Activated naive CD4-positive, alpha-beta T cell treated with anti-CD3 and anti-CD28 coated beads, Interleukin-2, amount 50 U/mL, for 24 hours (primary cell): ENCODE measurements at regions not wholly inside any gene's neighbourhood (a gene's known extent, or its start where the extent isn't known, plus 50 kb on each side); places are given as distances from the start of the nearest gene placed in this dataset.
"Not testable (repeated sequence)": the region's sequence is repeated elsewhere in the genome, so short reads cannot be mapped to it uniquely, and the experiment has no call there.

Source experiments
- H3K27ac Mint-ChIP-seq: one replicate; pipeline ENCODE4 v1.8.0; 2021; ENCODE audit warnings: mild to moderate bottlenecking, mixed read lengths
- H3K27me3 Mint-ChIP-seq: one replicate; pipeline ENCODE4 v1.8.0; 2021; ENCODE audit warnings: mixed read lengths
- H3K36me3 Mint-ChIP-seq: one replicate; pipeline ENCODE4 v1.8.0; 2021; ENCODE audit warnings: mixed read lengths
- H3K4me1 Mint-ChIP-seq: one replicate; pipeline ENCODE4 v1.8.0; 2021; ENCODE audit warnings: mixed read lengths
- H3K4me3 Mint-ChIP-seq: one replicate; pipeline ENCODE4 v1.8.0; 2021; ENCODE audit warnings: mild to moderate bottlenecking, mixed read lengths
- H3K9me3 Mint-ChIP-seq: one replicate; pipeline ENCODE4 v1.8.0; 2021; ENCODE audit warnings: mixed read lengths

DNA sequence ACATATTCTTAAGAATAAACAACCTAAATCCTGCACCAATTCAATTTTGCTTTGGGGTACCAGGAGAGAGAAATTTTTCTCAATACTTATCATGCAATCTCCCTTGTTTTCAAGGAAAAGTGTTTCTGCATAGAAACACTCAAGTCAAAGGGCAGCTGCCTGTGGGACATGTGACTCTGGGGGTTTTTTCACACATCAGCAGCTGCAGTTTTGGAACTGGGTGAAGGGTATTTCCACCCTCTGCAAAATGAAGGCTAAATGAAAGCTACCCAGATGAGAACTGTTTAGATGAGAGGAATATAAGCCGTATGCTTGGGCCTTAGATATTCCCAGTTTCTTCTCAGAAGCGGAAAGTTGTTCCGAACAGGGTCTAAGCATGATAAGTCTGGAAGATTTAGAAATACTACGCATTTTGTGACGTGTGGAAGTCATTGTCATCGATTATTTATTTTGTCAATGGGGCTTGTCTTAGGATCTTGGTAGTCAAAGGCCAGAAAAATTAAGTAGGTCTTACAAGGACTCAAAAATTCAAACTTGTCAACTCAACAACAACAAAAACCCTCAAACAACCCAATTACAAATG, 64.3 kb upstream of the BOD1 start:
- Mint-ChIP-seq H3K36me3 (no peaks in the 10 kb centered on the region), H3K27ac (no peak overlapping the region), H3K27me3 (no peaks in the 10 kb centered on the region), H3K4me3 (no peak overlapping the region), H3K9me3 (no peaks in the 10 kb centered on the region), H3K4me1 (no peaks in the 10 kb centered on the region)

DNA sequence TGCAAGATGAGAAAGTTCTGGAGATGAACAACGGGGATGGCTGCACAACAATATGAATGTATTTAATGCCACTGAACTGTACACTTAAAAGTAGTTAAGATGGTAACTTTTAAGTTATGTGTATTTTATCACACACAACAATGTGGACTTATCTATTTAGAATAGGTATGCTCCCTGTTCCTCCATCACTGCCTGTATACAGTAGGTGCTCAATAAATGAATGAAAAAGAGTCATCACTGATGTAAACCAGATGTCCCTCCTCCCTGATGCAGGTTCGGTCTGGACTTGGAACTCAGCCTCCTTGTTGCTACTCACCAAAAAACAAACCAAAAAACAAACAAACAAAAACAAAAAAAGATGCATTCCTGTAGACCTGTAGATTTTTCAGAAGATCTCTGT, 65.9 kb upstream of the BOD1 start:
- Mint-ChIP-seq H3K36me3 (no peaks in the 10 kb centered on the region), H3K4me3 (no peak overlapping the region), H3K9me3 (no peaks in the 10 kb centered on the region), H3K27ac (no peak overlapping the region), H3K4me1 (no peaks in the 10 kb centered on the region), H3K27me3 (no peaks in the 10 kb centered on the region)

DNA sequence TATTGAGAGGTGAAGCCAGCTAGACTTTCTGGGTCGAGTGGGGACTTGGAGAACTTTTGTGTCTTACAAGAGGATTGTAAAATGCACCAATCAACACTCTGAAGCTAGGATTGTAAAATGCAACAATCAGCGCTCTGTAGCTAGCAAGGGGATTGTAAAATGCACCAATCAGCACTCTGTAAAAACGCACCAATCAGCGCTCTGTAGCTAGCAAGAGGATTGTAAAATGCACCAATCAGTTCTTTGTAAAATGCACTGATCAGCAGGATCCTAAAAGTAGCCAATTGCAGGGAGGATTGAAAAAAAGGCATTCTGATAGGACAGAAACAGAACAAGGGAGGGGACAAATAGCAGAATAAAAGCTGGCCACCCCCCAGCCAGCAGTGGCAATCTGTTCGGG, 68.1 kb upstream of the BOD1 start:
- not testable (repeated sequence) for H3K9me3 Mint-ChIP-seq, H3K36me3 Mint-ChIP-seq, H3K4me1 Mint-ChIP-seq

DNA sequence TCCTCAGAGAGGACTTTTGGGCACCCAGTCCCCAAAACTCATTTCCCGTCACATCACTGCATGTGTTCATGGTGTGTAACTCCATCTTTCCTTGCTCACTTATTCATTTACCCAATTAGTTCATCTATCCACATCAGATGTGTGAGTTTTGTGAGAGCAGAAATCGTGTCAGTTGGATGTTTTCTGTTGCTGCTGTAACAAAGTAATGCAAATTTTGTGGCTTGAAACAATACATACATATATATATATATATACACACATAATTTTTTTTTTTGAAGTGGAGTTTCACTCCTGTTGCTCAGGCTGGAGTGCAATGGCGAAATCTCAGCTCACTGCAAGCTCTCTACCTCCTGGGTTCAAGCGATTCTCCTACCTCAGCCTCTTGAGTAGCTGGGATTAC, 70.5 kb upstream of the BOD1 start:
- Mint-ChIP-seq H3K27me3 (peaks cover 2% of the 10 kb centered on the region), H3K4me1 (no peaks in the 10 kb centered on the region), H3K4me3 (no peak overlapping the region), H3K27ac (no peak overlapping the region), H3K36me3 (no peaks in the 10 kb centered on the region), H3K9me3 (no peaks in the 10 kb centered on the region)

More for the DNA sequence above, 68.1 kb upstream of the BOD1 start:
- H3K27me3 Mint-ChIP-seq, H3K4me3 Mint-ChIP-seq, H3K27ac Mint-ChIP-seq: not testable (repeated sequence)

DNA sequence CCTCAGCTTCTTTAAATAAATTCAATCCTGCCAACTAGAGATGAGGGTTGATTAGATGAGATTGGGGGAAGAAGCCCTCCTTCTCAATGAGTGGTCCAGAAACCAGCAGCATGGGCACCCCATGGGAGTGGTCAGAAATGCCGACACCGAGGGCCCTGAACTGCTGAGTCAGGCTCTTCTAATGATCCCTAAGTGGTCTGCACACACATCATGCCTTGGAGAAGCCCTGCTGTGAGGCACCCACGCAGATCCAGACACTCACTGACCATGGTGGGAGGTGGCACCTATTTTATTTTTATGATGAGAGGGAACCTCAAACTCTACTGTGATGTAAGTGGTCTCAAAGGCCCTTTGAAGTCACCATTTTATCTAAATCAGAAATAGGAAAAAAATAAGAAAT, 72.3 kb upstream of the BOD1 start:
- Mint-ChIP-seq H3K4me3 (no peak overlapping the region), H3K27me3 (peaks cover 2% of the 10 kb centered on the region), H3K27ac (no peak overlapping the region)

DNA sequence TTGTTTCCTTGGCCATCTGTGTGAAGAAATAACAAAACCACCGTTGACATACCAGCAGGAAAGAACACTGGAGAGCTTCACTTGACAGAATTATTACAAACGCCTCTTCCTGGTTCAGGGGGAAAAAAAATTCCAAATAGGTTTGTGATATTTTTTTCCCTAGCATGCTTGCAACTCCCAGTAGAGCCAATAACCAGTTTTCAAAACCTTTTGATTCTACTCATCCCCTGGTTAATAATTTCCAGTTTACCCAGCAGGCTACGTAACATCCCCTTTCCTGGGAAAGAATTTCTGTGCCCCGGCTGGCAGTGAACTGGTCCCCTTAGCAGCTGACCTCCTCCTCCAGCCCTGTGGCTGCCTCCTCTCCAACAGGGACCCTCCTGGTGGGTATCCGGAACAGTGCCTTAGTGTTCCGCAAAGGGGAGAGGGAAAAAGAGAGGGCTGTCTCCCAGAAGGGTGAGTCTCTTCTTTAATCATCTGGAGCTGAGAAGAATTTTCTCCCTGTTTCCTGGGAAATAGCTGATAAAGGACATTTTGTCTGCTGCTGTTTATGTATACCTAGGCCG, 72.8 kb upstream of the BOD1 start:
- Mint-ChIP-seq H3K4me3 (no peak overlapping the region), H3K27me3 (peaks cover 2% of the 10 kb centered on the region), H3K27ac (no peak overlapping the region), H3K4me1 (no peaks in the 10 kb centered on the region), H3K9me3 (no peaks in the 10 kb centered on the region), H3K36me3 (no peaks in the 10 kb centered on the region)

More for the DNA sequence above, 72.3 kb upstream of the BOD1 start:
- no peaks in the 10 kb centered on the region for H3K36me3 Mint-ChIP-seq
- H3K9me3 Mint-ChIP-seq: no peaks in the 10 kb centered on the region
- no peaks in the 10 kb centered on the region for H3K4me1 Mint-ChIP-seq

DNA sequence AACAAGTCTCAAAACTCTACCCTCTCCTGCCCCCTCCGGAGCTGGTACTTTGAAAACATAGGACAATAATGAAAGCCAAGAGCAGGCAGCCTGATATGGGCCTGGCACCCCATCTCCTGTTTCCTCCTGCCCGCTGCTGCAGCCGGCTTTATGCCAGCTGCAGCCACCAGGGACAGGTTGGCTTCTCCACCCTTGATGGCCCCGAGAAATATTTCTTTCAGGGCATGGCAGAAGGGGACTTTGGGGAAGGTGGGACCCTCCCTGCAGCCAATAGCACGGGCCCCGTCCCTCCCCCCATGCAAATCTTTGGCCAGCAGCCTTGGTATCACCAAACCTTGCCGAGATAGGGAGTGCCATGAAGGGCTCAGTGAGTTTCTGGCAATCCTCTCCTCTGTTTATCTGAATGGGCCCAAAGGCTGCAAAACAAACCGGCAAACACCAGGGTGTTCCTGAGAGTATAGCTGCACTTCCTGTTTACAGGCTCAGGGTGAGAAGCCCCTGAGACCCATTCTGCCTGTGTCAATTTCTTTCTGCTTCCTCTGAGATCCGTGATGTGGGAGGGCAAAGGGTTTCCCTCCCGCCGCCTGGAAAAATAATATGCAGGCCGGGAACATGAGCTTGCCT, 73.4 kb upstream of the BOD1 start:
- Mint-ChIP-seq H3K4me1 (no peaks in the 10 kb centered on the region), H3K9me3 (no peaks in the 10 kb centered on the region), H3K27ac (no peak overlapping the region), H3K4me3 (no peak overlapping the region), H3K27me3 (peaks cover 2% of the 10 kb centered on the region), H3K36me3 (no peaks in the 10 kb centered on the region)

DNA sequence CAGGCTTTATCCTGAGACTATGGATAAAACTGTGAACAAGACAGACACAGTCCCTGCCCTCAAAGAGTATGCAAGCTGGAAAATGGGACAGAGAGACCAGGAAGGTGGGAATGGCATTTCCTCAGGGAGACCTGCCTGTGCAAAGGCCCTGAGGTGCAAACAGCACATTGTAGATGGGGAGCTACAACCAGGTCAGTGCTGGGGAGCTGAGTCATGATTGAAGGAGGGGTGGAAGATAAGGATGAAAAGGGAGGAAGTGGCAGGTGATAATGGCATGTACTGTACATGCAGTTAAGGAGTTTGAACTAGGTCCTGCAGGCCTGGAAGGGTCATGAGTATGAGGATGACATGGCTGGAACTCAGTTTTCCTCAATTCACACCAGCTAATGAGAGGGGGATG, 75.5 kb upstream of the BOD1 start:
- Mint-ChIP-seq H3K27me3 (peaks cover 2% of the 10 kb centered on the region), H3K36me3 (no peaks in the 10 kb centered on the region), H3K9me3 (no peaks in the 10 kb centered on the region), H3K4me1 (no peaks in the 10 kb centered on the region), H3K27ac (no peak overlapping the region), H3K4me3 (no peak overlapping the region)

DNA sequence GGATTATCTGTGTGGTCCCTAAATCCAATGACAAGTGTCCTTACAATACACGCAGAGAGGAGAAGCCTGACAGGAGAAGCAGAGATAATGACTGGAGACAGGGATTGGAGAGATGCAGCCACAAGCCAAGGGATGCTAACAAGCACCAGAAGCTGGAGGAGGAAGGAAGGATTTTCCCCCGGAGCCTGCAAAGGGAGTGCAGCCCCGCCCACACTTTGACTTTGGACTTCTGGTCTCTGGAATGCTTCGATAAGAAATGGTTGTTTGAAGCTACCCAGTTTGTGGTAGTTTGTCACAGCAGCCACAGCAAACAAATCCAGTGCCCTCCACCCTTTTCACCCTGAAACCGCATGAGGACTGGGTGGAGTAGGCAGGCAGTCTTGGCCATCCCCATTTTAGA, 77.2 kb upstream of the BOD1 start:
- no peaks in the 10 kb centered on the region for H3K9me3 Mint-ChIP-seq
- no peak overlapping the region for H3K4me3 Mint-ChIP-seq
- H3K27ac Mint-ChIP-seq: no peak overlapping the region
- peaks cover 4% of the 10 kb centered on the region for H3K4me1 Mint-ChIP-seq
- H3K36me3 Mint-ChIP-seq: no peaks in the 10 kb centered on the region
- H3K27me3 Mint-ChIP-seq: no peaks in the 10 kb centered on the region

DNA sequence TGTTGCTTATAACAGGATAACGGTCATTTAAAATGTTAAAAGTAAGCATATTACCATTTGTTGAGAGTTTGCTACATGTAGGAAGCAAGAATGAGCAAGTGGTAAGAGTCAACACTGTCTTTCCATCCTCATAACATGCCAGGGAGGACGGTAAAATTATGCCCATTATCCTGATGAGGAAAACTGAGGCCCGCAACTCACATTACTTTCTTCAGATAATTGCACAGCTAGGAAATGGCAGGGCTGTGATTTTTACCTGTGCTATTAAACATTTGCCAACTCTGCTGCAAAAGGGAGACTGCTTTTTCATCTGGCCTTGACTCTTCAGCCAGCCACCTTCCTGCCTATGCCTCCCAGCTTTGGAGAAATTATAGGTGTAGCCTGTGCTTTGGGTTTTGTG, 79.8 kb upstream of the BOD1 start:
- Mint-ChIP-seq H3K27ac (no peak overlapping the region), H3K36me3 (no peaks in the 10 kb centered on the region), H3K9me3 (no peaks in the 10 kb centered on the region), H3K4me1 (peaks cover 4% of the 10 kb centered on the region), H3K4me3 (no peak overlapping the region), H3K27me3 (no peaks in the 10 kb centered on the region)

DNA sequence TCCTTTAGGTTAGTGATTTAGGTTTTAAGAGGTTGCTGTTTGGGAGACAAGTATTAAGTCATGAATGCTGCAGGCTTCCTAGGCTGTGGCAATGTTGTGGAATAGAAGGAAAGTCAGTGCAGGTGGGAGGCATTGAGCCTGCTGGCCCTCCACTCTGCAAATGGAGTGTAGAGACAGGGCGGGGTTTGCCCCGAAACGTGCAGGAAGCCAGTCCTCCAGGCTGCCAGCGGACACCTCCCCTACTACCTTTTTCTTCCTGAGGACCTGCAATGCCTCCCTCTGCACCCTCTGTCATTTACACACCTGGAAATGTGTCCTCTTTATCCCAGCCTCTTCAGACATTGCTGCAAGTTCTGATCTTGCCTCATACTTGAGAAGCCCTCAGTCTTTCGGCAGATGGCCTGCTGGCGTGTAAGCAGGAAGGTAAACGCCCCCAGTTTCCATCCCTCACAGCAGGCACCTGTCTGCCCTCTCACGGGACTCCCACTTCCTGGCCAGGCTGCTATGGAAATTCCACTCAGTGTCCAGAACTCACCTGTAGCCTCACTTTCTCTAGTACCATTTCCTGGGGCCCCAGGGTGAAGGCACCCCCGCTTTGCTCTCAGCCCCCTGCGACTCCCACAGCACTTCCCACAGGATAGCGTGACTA, 81.6 kb upstream of the BOD1 start:
- Mint-ChIP-seq H3K4me1 (peaks cover 4% of the 10 kb centered on the region), H3K9me3 (no peaks in the 10 kb centered on the region), H3K27me3 (no peaks in the 10 kb centered on the region), H3K36me3 (no peaks in the 10 kb centered on the region), H3K27ac (no peak overlapping the region), H3K4me3 (no peak overlapping the region)

DNA sequence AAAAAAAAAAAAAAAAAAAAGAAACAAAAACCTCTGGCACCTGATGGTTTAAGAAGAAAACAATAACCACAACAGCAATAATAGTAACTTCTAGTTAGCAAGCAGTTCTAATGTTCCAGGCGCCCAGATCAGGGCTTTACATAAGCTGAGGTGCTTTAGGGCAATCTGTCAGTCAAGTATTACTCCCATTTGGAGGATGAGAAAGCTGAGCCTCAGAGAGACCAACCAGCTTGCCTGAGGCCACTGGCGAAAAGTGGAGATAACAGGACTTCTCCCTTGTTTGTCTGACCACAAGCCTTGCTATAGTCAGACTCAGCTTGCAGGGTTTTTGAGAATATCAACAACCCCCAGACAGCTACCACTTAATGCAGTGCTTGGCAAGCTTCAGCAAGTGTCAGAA, 83.5 kb upstream of the BOD1 start:
- H3K27me3 Mint-ChIP-seq: no peaks in the 10 kb centered on the region
- peaks cover 4% of the 10 kb centered on the region for H3K4me1 Mint-ChIP-seq
- H3K9me3 Mint-ChIP-seq: no peaks in the 10 kb centered on the region
- H3K4me3 Mint-ChIP-seq: no peak overlapping the region
- no peak overlapping the region for H3K27ac Mint-ChIP-seq
- no peaks in the 10 kb centered on the region for H3K36me3 Mint-ChIP-seq

DNA sequence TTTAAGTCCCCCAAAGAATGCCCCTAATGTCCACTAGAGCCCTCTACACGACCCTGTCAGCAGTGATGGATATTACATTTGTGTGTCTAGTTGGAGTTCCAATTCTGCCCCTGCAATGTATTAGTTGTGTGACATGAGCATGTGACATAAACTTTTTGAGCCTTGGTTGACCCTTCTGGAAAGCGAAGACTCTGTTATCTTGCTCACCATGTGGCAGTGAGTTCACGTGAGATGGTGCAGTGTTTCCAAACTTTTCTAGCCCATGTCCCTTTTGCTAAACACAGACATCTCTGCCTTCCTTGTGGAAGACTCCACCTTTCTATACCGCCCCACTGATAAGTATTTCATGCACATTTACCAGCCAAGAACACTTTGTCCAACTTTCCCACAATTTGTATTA, 87.0 kb upstream of the BOD1 start:
- Mint-ChIP-seq H3K36me3 (no peaks in the 10 kb centered on the region), H3K4me3 (no peak overlapping the region), H3K27ac (no peak overlapping the region), H3K9me3 (no peaks in the 10 kb centered on the region), H3K4me1 (peaks cover 2% of the 10 kb centered on the region), H3K27me3 (no peaks in the 10 kb centered on the region)

DNA sequence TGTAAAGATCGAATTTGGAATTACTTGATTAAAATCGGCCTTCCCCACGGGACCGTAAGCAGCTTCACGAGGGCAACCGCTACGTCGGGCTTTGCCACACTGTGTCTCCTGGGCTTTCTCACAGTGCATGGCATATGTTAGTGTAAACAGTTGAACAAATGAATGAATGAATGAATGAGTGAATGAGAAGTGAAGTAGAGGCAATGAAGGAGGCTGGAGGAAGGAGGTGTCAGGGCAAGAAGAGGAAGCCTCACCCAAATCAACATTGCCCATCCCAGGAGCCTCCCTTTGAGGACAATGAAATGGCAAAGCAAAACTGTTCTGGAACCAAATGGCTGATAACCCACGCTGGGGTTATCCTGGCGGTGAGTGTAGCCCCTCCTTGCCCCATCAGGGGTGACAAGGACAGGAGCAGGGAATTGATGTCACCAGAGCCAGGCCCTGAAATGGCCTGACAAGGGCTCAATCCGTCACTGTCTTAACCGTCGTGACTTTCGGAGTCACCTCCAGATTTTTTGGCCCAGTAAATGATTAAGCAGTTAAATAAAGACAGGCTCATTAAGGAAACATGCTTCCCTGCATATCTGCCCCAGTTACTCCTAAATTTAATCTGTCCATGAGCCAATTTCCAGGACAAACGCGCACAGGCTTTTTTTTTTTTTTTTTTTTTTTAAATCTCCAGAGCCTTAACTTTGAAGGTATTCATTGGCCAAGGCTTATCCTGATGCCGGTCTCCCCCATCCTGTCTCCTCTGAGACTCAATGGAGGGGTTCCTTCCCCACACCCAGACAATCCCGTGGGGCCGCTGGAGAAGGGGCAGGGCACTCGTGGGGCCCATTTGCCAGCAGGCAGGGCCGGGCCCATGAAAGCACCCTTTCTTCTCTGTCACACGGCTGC, 88.4 kb upstream of the BOD1 start:
- no peaks in the 10 kb centered on the region for H3K36me3 Mint-ChIP-seq

DNA sequence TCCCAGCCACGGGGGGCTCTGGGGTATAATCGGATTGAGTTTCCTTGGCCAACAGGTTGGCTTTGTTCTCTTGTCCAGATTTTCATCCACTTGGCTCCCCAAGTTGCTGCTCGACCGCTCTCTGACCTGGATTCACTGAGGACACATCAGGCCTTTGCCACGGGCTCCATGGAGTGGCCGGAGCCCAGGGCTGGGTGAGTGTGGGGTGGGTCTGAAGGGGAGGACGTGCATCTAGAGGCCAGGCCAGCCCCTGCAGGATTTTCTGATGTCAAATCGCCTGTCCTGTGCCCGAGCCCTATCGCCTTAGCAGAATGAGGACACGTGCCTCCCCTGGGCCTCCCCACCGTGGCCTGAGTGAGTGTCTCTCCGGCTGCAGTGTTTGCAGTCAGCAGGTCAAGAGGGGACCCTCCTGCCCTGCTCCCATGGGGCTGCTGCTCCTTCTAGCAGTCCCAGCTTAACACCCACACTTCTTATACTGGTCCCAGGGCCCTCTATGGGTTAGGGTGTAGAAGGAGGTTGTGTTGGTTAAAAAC, 89.1 kb upstream of the BOD1 start:
- no peaks in the 10 kb centered on the region for H3K4me1 Mint-ChIP-seq
- no peaks in the 10 kb centered on the region for H3K9me3 Mint-ChIP-seq
- no peaks in the 10 kb centered on the region for H3K36me3 Mint-ChIP-seq
- H3K27ac Mint-ChIP-seq: no peak overlapping the region
- H3K4me3 Mint-ChIP-seq: no peak overlapping the region
- H3K27me3 Mint-ChIP-seq: no peaks in the 10 kb centered on the region

More for the DNA sequence above, 88.4 kb upstream of the BOD1 start:
- no peaks in the 10 kb centered on the region for H3K9me3 Mint-ChIP-seq
- H3K27me3 Mint-ChIP-seq: no peaks in the 10 kb centered on the region
- no peak overlapping the region for H3K4me3 Mint-ChIP-seq
- H3K4me1 Mint-ChIP-seq: no peaks in the 10 kb centered on the region
- no peak overlapping the region for H3K27ac Mint-ChIP-seq
